ENCODE measurements at regions not wholly inside any gene's neighbourhood (a gene's known extent, or its start where the extent isn't known, plus 50 kb on each side); places are given as distances from the start of the nearest gene placed in this dataset.

GRCh38 chrX:107565015-107565414 is 63.3 kb upstream of the PRPS1 start:
- H3K27ac ChIP-seq, result no peak overlapping the region
- TF ChIP-seq CTCF (IDR thresholded peaks at IDR 0.05), result no peak
- TF ChIP-seq ZFX (IDR thresholded peaks at IDR 0.05; ENCODE audit: borderline replicate concordance), result no peak

- no peak overlapping the region for H3K27ac ChIP-seq
- TF ChIP-seq ZFX (IDR thresholded peaks at IDR 0.05; ENCODE audit: borderline replicate concordance), result no peak
- TF ChIP-seq CTCF (IDR thresholded peaks at IDR 0.05), result no peak
Observed at GRCh38 chrX:107565931-107566603, 62.2 kb upstream of the PRPS1 start.

- no peak overlapping the region for H3K27ac ChIP-seq
- TF ChIP-seq ZFX (IDR thresholded peaks at IDR 0.05; ENCODE audit: borderline replicate concordance), result no peak
- TF ChIP-seq CTCF (IDR thresholded peaks at IDR 0.05), result no peak
Observed at GRCh38 chrX:107566604-107567262, 61.6 kb upstream of the PRPS1 start.

GRCh38 chrX:107567370-107567769 is 60.9 kb upstream of the PRPS1 start:
- TF ChIP-seq CTCF (IDR thresholded peaks at IDR 0.05) (no peak), ZFX (IDR thresholded peaks at IDR 0.05; ENCODE audit: borderline replicate concordance) (no peak)
- H3K27ac ChIP-seq, result no peak overlapping the region

GRCh38 chrX:107571296-107571998 is 56.9 kb upstream of the PRPS1 start:
- TF ChIP-seq CTCF (IDR thresholded peaks at IDR 0.05) (no peak), ZFX (IDR thresholded peaks at IDR 0.05; ENCODE audit: borderline replicate concordance) (no peak)
- H3K27ac ChIP-seq, result no peak overlapping the region

- H3K27ac ChIP-seq, result no peak overlapping the region
- TF ChIP-seq CTCF (IDR thresholded peaks at IDR 0.05), result no peak
Observed at GRCh38 chrX:107573016-107573415, 55.3 kb upstream of the PRPS1 start.
